Muscle of back (tissue), 3 donors: ENCODE measurements at regions not wholly inside any gene's neighbourhood (a gene's known extent, or its start where the extent isn't known, plus 50 kb on each side); places are given as distances from the start of the nearest gene placed in this dataset.

Experiments
- DNase-seq, 3 donors: peaks; one replicate each; pipeline versions ENCODE4 v3.0.0 to v3.0.0-alpha.2; 2013

- no peak for DNase-seq
Measured at GRCh38 chr11:134516529-134516928, 104.5 kb upstream of the B3GAT1 start.

DNA sequence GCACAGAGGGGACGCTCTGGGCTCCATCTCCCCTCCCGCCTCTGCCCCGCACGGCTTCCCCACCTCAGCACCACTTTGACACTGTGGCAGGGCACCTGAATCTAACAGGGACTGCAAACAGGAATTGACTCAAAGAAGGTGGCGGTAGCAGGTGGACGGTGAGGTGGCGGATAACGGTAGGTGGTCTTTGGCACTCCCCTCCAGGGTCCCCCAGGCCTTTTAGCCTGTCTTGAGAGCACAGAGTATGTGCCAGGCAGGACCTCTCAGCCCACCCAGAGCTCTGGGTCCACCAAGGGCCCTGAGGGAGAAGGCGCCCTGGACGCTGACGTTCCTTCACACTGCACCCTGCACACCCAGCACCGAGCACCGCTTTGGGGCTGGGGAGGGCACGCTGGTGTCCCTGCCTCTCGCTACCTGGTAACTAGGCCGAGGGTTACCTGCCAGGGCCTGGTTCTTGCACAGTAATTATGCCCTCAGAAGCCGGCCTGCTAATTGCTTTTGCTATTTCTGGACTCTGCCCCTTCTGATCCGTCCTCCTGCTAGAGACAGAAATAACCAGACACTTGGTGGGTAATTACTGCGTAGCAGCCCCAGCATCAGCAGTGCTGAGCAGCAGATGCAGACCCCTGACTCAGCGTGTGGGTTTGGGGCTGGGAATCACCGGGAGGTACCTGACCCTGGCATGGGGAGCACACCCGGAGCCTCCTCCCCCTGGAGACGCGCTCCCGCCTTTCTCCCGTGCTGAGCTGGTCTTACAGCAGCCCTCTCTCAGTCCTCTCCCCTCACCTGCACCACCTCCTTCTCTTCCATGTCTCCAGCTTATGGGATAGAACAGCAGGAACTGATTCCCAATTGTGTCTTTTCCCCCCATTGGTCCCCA, 103.3 kb upstream of the B3GAT1 start:
- DNase-seq = no peak

DNA sequence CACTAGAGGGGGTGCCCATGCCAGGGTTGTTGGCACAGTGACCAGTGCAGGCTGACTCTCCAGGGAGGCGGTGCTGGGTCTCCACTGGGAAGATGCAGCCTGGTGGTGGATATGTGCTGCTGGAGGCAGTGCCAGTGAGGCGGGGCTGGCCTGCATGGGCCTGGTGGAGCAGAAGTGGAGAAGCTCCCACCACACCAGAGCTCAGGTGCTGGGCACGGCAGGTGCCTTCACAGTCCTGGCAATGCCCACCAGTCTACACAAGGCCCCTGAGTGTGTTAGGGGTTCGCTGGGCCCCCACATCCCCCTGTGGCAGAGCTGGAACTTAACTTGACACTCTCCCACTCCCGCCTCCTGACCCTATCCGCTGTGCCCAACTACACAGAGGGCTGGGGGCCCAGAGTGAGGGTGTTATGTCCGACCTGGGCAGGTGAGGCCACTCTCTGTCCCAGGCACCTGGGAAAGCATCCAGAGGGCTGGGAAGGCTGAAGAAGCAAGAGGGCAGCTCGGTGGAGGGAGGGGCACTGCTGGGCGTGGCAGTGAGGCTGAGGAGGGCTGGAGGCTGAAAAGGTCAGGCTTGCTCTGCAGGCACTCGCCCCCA, 102.4 kb upstream of the B3GAT1 start:
- no peak for DNase-seq

GRCh38 chr11:134513585-134514120, 101.6 kb upstream of the B3GAT1 start:
- DNase-seq = no peak

DNA sequence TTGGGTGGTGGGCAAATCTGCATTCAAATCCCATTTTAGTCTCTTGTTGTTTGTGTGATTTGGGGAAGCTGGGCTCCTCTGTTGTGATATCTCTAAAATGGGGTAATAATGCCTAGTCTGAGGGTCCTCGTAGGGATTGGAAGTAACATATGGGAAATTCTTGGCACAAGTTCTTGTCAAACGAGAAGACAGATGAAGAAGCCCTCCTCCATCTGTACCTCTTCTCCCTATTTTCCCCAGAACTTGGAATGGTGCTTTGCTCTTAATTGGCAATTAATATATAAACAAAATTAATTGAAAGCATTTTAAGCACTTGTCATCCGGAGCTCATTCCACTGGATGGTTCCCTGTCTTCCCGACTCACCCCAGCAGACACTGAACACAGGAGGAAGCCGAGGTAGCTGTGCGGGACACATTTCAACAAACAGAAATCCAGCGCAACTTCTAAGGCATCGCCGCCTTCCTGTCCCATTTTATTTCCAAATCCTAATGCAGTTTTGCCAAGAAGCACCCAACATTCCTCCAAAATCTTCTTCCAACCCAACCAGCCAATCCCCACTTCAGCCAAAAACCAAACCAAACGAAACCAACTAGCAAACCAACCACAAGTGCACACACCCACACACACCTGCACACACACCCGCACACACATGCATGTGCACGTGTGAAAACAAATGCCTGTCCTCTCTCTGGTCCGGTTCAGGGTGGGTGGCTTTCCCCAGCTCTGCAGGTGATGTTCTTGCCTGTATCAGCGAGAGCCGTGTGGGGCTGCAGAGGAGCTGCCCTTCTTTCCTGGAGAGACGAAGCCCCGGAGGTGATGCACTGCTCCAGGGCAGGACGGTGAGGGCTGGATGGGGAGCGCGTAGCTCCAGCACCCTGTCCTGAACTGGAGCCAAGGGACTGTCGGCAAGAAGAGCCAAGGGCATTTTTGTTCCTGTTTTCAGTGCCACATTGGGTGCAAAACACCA, 100.8 kb upstream of the B3GAT1 start:
- no peak for DNase-seq

DNA sequence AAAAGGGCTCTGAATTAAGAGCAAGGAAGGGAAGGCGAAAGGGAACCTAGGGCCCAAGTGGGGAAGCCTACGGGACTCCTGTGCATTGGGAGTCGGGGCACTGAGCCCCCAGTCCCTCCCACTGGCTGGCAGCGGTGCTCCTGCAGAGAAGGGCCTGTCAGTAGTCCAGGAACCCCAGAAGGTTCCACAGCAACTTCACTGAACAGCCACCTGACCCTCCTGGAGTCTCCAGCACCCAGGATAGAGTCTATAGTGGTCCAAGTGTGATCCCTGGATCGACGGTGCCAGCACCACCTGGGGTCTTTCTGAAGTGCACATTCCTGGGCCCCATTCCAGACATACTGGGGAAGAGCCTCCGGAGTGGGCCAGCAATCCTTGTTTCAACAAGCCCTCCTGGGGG, 100.0 kb upstream of the B3GAT1 start:
- no peak for DNase-seq

DNA sequence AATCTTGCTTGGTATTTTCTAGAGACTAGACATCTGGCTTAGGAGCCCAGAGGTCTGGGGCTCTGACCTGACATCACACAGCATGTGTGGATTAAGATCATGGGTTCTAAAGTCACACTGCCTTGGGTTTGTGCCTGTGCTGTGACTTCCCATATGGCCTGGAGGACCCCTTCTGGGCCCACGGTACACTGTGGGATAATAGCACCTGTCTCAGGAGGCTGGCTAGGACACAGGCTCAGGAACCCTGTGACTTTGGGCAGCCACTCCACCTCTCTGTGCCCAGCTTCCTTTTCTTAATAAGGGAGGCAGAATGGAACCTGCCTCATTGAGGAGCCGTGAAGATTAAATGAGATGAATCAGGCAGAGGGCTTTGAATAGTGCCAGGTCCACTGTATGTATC, 99.2 kb upstream of the B3GAT1 start:
- DNase-seq = no peak

DNA sequence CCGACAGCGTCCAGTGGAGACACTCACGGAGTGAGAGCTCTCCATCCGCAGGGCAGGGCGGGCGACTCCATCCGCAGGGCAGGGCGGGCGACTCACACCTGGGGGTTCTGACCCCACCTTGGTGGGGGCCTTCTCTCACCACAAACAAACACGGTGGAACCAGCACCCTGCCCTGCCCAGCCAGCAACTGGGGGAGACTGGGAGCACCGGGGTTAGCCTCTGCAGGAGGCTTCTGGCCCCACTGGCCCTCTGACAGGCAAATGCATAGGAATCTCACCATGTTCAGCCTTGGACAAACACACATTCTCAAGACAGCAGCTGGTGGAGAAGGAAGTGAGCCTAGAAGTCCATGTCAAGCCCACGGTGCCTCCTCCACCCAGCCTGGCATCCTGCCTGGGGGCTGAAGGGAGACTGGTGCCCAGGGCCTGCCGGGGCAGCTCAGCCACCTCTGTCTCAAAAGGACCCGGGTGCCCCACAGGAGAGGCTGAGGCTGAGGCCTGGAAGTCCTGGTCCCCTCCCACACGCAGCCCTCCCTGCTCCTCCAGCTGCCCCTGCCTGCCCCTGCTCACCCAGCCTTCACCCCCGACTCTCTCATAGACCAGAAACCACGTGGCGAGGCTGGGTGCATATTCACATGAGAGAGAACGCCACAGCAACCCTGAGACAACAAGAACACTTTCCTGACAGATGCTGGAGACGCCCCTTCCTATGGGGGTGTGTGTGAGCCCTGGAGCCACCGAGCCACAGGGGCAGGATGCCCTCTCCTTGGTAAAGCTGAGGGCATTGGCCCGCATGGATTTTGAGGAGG, 98.4 kb upstream of the B3GAT1 start:
- no peak for DNase-seq

GRCh38 chr11:134509381-134510232, 97.6 kb upstream of the B3GAT1 start:
- DNase-seq = no peak

DNA sequence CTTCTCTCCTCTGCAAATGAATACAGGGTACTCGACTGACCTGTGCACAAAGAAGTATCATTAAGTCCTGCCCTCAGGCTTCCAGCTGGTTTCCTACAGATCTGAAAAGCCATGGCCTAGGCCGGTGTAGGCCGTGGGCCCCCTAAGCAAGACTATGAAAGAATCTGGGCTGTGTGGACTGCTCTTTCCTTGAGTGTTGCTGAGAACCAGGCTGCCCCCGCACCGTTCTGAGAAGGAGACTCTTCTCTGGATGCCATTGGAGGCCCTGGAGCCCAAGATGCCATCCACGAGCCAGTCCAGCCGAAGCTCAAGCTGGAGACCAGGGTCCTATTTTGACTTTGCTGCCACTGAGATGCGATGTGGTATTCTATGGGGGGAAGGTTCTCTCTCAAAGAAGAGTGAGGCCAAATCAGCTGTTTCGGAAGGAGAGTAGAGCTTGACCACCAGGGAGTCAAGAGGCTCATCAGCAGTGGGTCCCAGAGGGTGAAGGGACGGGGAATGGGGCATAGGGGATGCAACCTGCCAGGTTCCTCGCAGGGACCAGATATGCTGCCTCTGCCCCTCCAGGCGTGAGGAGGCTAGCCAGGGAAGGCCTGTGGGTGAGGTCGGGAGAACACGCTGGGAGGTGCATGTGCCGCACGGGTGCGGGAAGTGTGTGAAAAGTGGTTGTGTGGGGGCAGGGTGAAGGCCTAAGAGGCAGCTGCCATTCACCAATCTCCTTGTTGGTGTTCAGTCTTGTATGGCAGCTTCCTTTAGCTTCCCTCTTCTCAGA, 96.4 kb upstream of the B3GAT1 start:
- DNase-seq = no peak

- no peak for DNase-seq
Measured at GRCh38 chr11:134506046-134506445, 94.0 kb upstream of the B3GAT1 start.

DNA sequence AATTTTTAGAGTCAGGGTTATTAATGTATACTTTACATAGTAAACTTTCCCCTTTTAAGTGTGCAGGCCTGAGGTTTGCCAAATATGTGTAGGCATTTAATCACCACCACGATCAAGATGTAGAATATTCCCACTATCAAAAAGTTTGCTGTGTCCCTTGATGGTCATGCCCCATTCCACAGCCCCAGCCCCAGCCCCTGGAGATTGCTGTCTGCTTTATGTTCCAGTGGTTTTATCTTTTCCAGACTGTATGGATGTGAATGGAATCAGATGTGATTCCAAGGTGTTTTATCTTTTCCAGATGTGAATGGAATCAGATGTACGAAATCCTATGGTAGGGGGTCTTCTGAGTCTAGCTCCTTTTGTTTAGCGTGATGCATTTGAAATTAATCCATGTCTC, 93.1 kb upstream of the B3GAT1 start:
- DNase-seq = no peak

- no peak for DNase-seq
Measured at GRCh38 chr11:134504146-134504905, 92.3 kb upstream of the B3GAT1 start.

DNA sequence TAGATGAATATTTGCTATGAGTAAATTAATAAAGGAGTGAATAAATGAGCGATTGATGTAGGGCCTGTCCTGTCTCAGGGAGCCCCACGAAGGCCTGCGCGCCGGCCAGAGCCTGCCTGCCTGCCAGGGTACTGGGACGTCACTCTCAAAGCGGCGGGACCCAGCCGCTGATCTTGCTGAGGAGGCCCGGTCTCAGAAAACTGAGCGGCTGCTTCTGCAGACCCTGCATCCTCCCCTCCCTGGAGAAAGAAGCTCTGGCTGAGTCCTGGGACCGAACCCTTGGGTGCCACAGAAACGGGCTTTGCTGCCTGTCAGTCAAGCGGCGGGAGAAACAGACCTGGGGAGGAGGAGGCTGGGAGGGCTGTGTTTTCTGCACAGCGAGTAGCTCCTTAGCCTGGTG, 91.6 kb upstream of the B3GAT1 start:
- DNase-seq = no peak

- no peak for DNase-seq
Measured at GRCh38 chr11:134503100-134503499, 91.1 kb upstream of the B3GAT1 start.

- DNase-seq = no peak
Measured at GRCh38 chr11:134502153-134502550, 90.1 kb upstream of the B3GAT1 start.

- no peak for DNase-seq
Measured at GRCh38 chr11:134501406-134502152, 89.5 kb upstream of the B3GAT1 start.

GRCh38 chr11:134500621-134501020, 88.6 kb upstream of the B3GAT1 start:
- no peak for DNase-seq
